EH (cell line): ENCODE measurements at regions not wholly inside any gene's neighbourhood (a gene's known extent, or its start where the extent isn't known, plus 50 kb on each side); places are given as distances from the start of the nearest gene placed in this dataset.
"Not testable (repeated sequence)": the region's sequence is repeated elsewhere in the genome, so short reads cannot be mapped to it uniquely, and the experiment has no call there.

Experiments used
- DNase-seq: peaks from one replicate; pipeline ENCODE4 v3.0.0-alpha.2; 2015; ENCODE audit warnings: low read depth

- DNase-seq: not testable (repeated sequence)
These were observed 115.8 kb upstream of the KCNJ3 start for GRCh38 chr2:154582694-154583093.

GRCh38 chr2:154583274-154583673 lies 115.2 kb upstream of the KCNJ3 start:
- not testable (repeated sequence) for DNase-seq

- DNase-seq: no peak
These were observed 110.8 kb upstream of the KCNJ3 start for GRCh38 chr2:154587739-154588138.

- no peak for DNase-seq
These were observed 109.7 kb upstream of the KCNJ3 start for GRCh38 chr2:154588838-154589237.

- DNase-seq: no peak
These were observed 109.0 kb upstream of the KCNJ3 start for GRCh38 chr2:154589514-154589913.

- no peak for DNase-seq
These were observed 107.1 kb upstream of the KCNJ3 start for GRCh38 chr2:154591294-154591820.

GRCh38 chr2:154599189-154599588 lies 99.3 kb upstream of the KCNJ3 start:
- no peak for DNase-seq

- no peak for DNase-seq
These were observed 97.5 kb upstream of the KCNJ3 start for GRCh38 chr2:154600927-154601494.

- DNase-seq: no peak
These were observed 94.8 kb upstream of the KCNJ3 start for GRCh38 chr2:154603682-154604081.

- no peak for DNase-seq
These were observed 90.1 kb upstream of the KCNJ3 start for GRCh38 chr2:154608438-154608837.

GRCh38 chr2:154614906-154615305 lies 83.6 kb upstream of the KCNJ3 start:
- DNase-seq: no peak

GRCh38 chr2:154616659-154617058 lies 81.8 kb upstream of the KCNJ3 start:
- no peak for DNase-seq

- no peak for DNase-seq
These were observed 78.0 kb upstream of the KCNJ3 start for GRCh38 chr2:154620471-154620870.

GRCh38 chr2:154623819-154624218 lies 74.7 kb upstream of the KCNJ3 start:
- DNase-seq: peak; percentile 17

GRCh38 chr2:154637456-154637855 lies 61.0 kb upstream of the KCNJ3 start:
- no peak for DNase-seq

GRCh38 chr2:154638783-154639182 lies 59.7 kb upstream of the KCNJ3 start:
- no peak for DNase-seq

- DNase-seq: no peak
These were observed 58.5 kb upstream of the KCNJ3 start for GRCh38 chr2:154640000-154640399.
